ENCODE measurements at regions not wholly inside any gene's neighbourhood (a gene's known extent, or its start where the extent isn't known, plus 50 kb on each side); places are given as distances from the start of the nearest gene placed in this dataset.

GRCh38 chr11:121385688-121386087 lies 66.4 kb upstream of the SORL1 start:
- 47% methylated on average over 1 of the region's 1 CpG for WGBS
- H3K27ac ChIP-seq, result no peak overlapping the region
- H3K9me3 ChIP-seq, result no peaks in the 10 kb centered on the region
- no peak overlapping the region for H3K4me3 ChIP-seq
- TF ChIP-seq POLR2AphosphoS5 (IDR thresholded peaks at IDR 0.05), result no peak
- TF ChIP-seq POLR2A (IDR thresholded peaks at IDR 0.05), result no peak
- no peak for TF ChIP-seq CTCF (IDR thresholded peaks at IDR 0.05)
- no peaks in the 10 kb centered on the region for H3K4me1 ChIP-seq (replicated peaks)
- no peaks in the 10 kb centered on the region for H3K36me3 ChIP-seq
- no peaks in the 10 kb centered on the region for H3K27me3 ChIP-seq (replicated peaks; ENCODE audit: insufficient read depth)
- no peak for DNase-seq (ENCODE audit: low spot score)
- intact Hi-C loops (cut with DNase I), result no loop called here
